B cell (primary cell): ENCODE measurements at regions not wholly inside any gene's neighbourhood (a gene's known extent, or its start where the extent isn't known, plus 50 kb on each side); places are given as distances from the start of the nearest gene placed in this dataset.

Experiments
- EZH2 ChIP-seq: IDR thresholded peaks from 2 replicates; pipeline ENCODE4 v1.6.1; 2012; ENCODE audit warnings: borderline replicate concordance, low read depth, mild to moderate bottlenecking, moderate library complexity, low read length; ENCODE audit not compliant: insufficient read depth, poor library complexity, severe bottlenecking
- TF ChIP-seq, protein P1 (sequence below): fragments of 200-600 bp; IDR thresholded peaks from one replicate; pipeline ENCODE4 v1.8.0; 2022; ENCODE audit warnings: antibody characterized with exemption, mild to moderate bottlenecking

DNA sequence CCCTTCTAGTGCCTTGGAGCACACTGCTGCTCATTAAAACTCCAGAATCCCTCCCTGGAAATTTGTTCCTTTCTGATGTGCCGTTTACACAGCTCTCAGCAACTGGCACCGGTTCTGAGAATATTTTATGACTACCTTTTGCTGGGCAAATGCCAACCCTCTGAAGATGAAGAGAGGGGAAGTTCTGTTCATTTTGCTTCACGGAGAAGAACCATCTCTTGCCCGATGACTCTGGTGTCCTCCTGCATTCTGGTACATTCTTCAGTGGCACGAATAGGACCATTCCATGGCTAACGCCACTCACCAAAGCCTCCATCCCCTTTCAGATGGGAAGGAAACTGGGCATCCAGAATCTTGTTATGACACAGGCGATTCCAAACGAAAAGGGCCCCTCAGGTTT lies 96.2 kb upstream of the SIM2 start:
- TF ChIP-seq, protein P1, sequence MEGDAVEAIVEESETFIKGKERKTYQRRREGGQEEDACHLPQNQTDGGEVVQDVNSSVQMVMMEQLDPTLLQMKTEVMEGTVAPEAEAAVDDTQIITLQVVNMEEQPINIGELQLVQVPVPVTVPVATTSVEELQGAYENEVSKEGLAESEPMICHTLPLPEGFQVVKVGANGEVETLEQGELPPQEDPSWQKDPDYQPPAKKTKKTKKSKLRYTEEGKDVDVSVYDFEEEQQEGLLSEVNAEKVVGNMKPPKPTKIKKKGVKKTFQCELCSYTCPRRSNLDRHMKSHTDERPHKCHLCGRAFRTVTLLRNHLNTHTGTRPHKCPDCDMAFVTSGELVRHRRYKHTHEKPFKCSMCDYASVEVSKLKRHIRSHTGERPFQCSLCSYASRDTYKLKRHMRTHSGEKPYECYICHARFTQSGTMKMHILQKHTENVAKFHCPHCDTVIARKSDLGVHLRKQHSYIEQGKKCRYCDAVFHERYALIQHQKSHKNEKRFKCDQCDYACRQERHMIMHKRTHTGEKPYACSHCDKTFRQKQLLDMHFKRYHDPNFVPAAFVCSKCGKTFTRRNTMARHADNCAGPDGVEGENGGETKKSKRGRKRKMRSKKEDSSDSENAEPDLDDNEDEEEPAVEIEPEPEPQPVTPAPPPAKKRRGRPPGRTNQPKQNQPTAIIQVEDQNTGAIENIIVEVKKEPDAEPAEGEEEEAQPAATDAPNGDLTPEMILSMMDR, result no peak
- no peak for TF ChIP-seq EZH2
